ENCODE measurements at regions not wholly inside any gene's neighbourhood (a gene's known extent, or its start where the extent isn't known, plus 50 kb on each side); places are given as distances from the start of the nearest gene placed in this dataset.
"Not testable (repeated sequence)": the region's sequence is repeated elsewhere in the genome, so short reads cannot be mapped to it uniquely, and the experiment has no call there.

DNA sequence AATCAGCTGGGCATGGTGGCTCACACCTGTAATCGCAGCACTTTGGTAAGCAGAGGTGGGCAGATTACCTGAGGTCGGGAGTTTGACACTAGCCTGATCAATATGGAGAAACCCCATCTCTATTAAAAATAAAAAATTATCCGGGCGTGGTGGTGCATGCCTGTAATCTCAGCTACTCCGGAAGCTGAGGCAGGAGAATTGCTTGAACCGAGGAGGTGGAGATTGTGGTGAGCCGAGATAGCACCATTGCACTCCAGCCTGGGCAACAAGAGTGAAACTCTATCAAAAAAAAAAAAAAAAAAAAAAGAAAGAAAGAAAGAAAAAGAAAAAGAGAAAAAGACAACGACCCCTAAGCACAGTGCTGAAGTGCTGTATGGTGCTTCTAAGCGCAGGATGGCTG, 280.6 kb upstream of the MAF start:
- not testable (repeated sequence) for DNase-seq

DNA sequence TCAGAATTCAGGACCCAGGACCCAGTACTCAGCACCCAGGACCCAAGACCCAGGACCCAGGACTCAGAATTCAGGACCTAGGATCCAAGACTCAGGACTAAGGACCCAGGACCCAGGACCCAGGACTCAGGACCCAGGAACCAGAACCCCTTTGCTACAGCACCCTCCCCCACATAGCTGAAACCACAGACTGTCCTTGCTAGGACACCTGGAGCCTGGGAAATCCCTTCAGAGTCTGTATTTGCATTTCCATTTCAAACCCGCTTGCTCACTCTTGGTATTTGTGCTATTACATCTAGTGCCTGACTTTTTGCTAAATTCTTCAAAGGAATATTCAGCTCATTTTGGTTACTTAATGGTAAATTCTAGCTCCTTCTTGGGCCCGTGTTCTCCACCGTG, 275.8 kb upstream of the MAF start:
- no peak for DNase-seq

DNA sequence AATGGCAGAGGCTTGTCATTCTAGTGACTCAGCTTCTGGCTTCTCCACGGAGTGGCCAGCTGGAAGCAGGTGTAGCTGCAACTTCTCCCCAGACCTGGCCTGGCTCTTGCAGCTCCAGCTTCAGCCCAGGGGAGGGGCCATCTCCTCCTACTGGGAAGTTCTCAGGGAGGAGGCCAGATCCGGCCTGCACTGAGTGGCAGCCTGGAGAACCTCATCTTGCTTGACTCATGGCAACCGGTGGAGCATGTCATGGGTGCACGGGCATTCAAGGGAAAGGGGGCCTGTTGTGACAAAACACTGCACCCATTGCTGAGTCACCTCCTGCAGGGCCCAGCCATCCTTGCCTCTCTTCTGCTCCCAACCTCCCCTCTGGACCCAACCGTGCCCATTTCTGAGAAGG, 273.9 kb upstream of the MAF start:
- DNase-seq = no peak

DNA sequence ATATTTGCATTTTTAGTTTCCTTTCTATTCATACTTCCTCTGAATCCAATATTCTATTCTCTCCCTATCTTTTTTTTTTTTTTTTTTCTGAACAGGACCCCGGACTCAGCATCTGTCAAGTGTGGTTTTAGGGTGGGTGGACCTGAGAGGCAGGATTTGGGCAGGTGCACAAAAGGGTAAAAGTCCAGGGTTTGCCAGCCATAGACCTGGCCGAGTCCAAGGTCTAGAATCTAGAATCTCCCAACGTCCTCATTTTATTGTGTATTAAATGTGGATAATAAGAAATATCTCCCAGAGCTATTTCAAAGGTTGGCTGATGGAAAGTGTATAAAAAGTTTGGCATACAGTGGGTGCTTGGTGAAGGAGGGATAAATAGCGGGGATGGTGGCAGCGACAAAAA, 273.3 kb upstream of the MAF start:
- no peak for DNase-seq

DNA sequence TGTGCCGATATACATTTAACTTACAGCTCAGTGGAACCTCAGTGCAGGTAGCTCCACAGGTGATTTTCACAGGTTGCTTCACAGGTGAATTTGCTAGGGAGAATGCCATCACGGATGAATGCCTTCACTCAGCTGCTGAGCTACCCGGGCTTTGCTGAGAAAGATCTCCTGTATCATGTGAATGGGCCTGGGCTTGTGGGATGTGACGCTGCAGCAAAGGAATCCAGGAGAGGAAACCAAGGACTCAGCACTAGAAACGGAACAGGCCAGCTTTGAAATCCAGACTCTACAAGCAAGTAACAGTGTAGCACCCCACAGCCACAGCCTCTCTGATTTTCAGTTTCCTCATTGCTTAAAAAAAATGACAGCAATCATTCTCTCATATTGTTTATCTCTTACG, 271.4 kb upstream of the MAF start:
- DNase-seq = no peak

DNA sequence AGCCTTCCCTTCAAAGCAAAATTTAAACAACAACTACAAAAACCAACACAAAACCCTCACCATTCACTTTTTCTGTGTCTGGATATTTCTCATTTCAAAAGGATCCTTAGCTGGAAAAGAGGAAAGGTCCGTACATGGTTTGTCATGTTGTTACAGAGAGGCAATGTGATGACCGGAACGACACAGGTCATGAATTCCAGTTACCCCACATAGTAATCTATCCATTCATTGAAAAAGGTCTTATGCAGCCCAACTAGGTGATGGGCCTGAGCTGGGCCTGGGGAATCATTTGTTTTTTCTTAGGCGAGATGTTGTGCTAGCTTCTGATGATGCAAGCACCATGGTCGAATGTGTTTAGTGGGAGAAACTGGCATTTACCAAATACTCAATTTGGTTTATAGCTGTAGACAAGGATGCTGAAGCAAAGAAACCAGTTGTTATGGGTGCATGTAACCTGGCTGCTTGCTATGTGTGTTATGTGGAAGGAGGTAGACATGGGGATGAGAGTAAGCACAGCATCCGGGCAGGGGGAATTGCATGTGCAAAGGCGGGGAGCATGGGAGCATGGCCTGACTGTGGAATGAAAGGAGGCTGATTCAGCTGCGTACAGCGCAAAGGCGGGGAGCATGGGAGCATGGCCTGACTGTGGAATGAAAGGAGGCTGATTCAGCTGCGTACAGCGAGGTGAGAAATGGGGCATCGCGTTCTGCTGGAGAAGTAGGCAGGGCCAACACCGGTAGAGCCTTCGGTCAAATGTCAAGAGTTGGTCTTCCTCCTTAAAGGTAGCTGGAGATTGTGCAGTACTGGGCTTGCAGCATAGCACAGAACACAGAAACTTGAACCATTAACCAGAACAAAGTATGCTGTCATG, 269.7 kb upstream of the MAF start:
- no peak for DNase-seq

DNA sequence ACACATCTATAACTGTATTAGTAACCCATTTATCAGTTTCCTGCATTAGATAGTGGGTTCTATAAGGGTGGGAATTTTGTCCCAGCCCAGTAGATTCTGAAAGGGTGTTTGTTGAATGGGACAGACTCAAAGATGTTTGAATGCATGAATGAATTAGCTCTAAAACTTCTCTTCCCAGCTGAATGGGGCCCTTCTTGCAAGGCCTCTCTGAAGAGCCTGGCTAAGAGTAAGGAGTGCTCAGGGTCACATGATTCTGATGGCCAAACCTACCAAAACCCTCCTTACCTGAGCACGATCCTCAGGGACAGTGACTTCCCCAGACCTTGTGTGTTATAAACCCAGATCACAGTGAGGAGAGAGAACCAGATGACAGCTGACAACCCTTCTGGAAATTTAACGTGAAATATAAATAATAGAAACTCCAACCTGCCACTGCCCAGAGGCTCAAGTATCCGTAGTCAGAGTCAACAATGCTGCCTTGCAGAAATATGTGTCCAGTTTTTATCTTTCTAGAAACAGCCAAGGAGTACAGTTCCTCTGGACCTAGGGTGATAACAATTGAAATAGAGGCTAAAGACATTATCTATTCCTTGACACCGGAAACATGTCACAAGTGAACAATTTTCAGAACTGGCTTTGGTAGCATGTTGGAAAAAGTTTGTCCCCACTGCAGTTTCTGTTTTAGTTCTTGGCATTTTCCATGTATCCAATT, 268.9 kb upstream of the MAF start:
- DNase-seq = no peak

DNA sequence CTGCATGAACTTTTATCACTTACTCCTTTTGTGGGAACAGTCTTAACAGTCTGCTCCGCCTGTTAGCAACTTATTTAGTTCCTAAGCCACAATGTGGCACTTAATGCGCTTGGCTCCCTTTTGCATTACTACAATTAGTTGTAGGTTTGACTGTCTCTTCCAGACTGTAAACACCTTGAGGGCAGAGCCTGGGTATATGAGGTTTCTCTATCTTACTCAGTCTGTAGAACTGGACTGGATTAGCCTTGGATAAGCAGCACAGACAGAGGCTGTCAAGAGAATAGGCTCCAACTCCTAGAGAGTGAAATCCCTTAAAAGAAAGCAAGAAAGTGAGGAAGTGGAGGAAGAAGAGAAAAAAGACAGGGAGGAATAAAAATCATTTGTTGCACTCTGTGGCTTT, 268.3 kb upstream of the MAF start:
- no peak for DNase-seq

DNA sequence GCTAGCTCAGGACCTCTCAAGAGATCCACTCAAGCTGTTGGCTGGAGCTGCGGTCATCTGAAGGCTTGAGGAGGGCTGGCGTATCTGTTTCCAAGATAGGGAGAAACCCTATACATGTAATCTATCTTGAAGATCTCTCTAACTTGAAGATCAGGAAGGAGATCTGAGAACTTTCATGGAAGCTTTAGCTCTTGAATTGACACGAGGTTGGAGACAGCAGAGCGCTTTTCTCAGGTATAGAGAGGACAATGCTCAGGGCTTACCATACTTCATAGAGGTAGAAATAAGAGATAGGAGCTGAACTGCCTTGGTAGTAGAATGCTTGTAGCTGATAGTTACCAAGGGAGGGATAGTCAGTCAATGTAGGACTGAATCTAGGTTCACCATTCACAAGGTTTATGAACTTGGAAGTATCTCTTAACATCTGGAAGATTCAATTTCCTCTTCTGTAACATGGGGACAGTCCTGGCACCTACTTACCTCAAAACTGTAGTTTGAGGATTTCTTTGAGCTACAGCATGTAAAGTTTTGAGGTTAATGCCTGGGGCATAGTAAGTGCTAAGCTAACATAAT, 267.0 kb upstream of the MAF start:
- DNase-seq = no peak

DNA sequence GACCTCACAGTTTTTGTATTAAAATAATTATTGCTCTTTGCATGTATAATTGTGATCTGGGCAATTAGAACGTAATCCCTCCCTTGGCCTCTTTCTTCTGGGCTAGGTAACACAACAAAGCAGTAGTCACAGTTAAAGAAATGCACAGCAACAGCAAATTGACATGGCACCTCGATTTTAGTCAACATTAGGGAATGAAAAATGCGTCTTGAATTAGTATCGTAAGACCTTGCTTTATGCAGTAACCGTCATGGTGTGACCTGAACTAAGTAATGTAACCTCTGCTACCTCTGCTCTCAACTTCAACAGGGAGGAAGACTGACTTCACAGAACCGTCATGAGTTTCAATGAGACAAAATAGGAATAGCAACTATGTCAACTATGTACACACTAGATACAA, 265.4 kb upstream of the MAF start:
- no peak for DNase-seq

DNA sequence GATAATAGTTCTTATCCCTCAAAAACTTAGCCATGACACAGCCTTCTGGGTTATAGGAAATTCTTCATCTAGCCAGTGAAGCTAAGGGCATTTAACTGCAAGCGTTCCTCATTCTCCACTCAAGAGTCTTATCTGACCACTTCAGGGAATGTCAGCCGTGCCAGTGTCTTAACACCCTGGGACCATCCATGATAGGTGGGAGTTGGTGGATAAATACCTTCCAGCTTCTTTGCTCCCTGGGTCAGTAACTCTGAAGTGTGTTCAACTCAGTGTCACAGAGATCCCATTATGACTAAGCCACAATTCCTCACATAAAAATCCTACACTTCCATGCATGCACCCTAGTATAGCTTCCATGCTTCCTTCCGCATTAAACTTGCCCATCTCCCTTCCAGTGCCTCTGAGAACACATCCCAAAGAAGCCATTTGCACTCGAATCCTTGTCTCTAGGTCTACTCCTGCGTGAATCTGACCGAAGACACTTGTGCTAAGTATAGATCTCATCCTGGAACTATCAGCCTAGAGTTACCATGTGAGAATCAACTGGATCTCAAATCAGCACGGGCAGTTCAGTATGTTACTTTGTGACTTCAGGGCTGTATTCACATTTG, 264.3 kb upstream of the MAF start:
- DNase-seq = no peak

DNA sequence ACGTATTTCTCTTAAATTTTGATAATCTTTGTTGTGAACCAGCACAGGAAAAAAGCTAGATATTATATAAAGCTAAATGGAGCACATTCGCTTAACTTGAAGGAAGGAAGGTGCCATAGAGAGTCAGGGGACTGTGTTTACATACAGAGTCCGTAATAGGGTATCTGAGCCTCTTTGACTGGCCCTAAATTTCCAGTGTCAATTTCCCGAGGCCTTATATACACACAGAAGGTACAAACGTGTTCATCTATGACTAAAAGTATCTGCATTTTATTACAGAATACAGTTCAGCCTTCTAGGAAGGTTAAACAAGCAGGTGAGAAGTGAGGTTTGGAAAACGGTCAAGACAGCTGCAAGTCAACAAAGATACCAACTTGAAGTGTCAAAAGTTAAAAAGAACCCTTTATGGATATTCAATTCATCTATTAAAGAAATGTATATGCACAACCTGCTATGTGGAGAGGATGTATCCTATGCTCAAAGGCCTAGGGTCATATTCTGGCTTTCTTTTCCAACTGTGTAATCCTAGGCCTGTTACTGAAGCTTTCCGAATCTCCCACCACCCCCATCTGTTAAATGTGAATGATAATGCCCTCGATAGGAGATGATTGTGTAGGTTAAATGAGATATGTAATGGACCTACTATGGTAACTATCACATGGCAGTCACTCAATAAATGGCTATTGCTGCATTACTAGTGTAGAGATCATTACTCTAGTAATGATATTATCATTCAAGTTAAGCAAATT, 263.7 kb upstream of the MAF start:
- DNase-seq = no peak

DNA sequence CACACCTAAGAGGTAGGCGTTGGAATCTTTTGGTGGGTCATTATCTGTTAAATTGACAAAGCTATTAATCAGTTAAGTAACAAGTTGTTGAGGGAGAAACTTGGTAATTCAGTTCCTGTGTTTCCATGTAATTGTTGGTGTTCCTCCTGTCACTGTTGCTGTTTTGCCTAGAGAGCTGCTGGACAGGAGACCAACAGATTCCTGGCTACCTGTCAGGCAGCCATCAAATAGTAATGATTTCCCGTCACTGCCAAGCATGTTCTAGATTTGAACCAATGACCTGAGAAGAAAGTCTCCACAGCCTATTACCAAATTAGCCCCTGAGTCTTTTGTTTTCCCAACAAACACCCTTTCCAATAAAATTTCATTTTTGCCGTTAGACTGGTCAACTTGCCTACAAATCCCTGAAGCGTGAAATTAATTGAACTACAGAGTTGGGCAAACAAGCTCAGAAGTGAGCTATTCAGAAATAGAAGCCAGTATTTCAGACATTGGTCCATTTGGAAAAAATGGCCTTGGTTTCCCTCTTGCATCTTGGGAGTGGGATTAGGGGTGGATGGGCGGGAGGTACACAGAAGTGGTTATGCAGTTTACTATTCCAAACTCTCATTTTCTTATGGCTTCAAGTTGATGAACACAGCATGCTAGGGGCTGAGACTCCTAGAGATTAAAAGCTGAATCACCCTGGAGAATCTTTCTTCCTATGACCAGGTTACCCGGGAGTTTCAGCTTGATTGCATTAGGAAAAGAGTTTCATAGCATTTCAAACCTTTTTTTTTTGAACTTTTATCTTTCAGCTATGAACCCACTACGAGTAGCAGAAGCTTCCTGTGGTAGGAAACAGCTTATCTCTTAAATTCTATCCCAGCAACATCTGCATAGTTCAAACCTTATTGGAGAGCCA, 262.8 kb upstream of the MAF start:
- no peak for DNase-seq

DNA sequence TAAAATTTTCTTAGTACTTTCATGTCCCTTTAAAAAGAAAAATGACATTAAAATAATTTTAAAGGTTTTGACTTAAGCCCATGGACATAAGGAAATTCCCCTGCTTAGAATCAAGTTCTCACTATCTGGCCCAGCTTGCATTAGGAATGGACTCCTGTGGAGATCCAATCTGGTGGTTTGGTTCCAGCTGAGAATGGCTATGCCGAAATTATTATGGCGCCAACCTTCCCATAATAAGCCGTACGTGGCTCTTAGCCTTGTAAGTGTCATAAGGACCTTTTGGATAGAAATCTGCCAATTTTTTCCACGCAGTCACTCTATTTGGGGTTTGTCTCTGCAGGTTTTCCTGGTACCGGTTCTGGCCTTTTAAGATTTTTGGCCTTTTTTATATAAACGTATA, 262.1 kb upstream of the MAF start:
- no peak for DNase-seq

DNA sequence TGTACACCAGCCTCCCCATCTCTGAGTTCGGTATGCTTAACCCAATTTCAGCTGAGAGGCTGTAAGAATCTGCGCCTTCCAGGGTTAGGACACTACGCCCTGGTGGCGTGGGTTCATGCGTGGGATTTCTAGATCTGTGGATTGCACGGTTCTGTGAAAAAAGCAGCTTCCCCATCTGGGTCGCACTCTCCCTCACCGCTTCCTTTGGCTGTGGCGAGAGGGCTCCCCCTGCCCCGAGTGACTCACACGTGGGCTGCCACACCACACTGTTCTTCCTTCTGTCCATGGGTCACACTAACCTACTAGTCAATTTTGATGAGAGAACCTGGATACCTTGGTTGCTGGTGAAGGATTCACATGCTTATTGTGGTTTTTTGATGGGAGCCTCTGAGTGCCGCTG, 256.0 kb upstream of the MAF start:
- DNase-seq = no peak

DNA sequence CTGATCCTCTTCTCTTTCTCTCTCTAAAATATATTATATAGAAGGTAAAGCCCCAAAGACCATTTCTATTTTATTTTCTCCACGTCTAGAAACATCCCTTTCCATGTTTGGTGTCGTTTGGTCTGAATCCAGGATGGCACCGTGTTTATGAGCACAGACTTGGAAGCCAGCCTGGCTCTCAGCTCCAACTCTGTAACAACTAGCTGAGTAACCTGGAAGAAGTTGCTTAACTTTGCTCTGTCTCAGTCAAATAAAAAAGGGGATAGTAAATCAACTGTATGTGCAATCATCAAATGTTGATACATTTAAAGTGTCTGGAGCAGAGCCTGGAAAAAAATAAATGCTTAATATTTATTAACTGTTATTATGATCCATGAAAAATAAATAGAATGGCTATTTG, 249.8 kb upstream of the MAF start:
- no peak for DNase-seq

DNA sequence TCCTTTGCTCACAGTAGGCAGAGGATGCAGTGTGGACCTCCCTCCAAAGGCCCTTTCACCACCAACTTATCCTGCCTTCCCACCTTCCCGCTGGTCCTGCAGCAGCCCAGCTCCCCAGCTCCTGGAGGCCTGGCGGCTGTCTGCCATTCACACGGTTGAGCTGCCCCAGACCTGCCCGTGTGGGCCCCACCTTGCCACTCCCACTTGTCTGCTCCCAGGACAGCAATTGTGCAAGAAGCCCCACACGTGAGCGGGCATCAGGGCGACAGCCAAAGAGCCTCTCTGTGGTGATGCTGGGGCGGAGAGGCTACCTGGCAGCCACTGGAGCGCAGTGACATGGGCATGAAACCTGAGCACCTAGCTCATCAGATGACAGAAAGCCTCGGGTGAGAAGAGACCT, 248.6 kb upstream of the MAF start:
- no peak for DNase-seq

DNA sequence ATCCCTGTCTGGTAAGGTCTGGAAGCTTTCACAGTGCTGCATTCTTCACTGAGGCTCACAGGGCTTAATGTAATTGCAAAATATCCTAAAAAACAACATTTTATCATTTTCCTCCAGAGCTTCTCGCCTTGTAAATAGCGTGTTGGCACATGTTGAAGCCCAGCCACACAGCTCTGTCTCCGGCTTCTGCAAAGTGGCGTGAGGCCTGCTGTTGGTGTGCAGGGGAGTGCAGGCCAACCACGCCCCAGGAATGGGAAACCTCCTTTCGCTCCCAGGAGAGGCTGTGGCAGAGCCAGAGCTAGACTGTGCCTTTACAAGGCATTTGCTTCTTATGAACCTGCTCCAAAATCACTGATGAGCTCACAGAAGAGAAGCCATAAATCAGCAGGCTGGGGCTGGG, 248.2 kb upstream of the MAF start:
- DNase-seq = no peak

DNA sequence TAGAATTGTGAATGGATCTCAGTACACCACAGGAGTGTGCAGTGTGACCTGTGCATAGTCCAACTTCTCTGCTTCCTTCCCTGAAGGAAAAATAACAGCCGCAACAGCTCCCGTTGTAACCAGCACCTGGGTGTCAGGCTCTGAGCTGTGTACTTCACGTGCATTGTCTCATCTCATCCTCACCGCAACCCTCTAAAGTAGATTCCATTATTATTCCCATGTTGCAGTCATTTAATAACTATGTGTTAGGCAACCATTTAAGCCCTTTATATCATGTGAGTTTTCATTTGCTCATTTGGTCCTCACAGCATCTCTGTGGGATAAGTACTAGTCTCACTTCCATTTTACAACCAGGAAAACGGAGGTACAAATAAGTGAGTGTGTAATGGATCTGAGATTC, 247.0 kb upstream of the MAF start:
- no peak for DNase-seq

DNA sequence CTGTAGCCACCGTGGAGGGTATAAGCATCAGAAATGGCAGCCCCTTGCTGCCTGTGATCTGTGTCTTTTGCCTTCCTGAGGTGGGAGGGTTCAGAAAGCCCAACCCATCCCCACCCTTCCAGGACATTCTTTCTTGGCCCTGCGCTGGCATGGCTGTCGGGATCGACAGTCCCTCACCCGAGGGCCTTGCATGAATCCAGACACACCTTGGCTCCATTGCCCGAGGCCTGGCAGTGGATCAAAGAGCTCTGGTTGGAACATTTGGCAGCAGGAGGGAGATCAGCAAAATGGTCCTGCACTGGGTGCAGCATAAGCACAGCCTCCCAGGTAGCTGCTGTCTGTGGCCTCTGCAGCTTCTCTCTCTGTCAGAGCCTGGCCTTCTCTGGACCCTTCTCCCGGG, 246.6 kb upstream of the MAF start:
- no peak for DNase-seq

DNA sequence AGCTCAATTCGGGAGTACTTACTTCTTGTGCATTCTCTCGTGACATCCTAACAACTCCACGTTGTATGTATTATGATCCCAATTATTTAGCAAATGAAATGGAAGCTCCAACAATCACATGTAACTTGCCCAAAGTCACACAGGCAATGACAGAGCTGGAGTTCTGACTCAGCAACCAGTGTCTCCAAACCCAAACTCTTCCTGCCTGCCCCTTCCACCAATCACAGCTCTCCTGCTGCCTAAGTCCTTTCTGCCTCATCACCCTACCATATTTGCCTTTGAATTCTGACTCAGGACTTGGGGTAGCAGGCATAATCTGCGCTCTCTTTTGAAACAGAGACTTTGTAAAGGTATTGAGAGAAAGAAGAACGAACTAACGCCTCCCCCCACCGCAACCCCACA, 245.2 kb upstream of the MAF start:
- DNase-seq = no peak

Measured in NCI-H748 treated with DMSO at 0.1 percent for 48 hours (cell line).